Tibial nerve (tissue), 4 donors: ENCODE measurements at regions not wholly inside any gene's neighbourhood (a gene's known extent, or its start where the extent isn't known, plus 50 kb on each side); places are given as distances from the start of the nearest gene placed in this dataset.

Source experiments
- DNase-seq, 2 donors: peaks; one replicate each; pipeline ENCODE4 v3.0.0-alpha.2; 2019; ENCODE audit warnings: low spot score in 2 of 2
- H3K27ac ChIP-seq, 4 donors: fragments of 200-600 bp; sonication (generic) in 3 of 4; one replicate each; pipeline ENCODE4 v1.5.1; 2017 to 2019; ENCODE audit warnings: mild to moderate bottlenecking in 1 of 4
- H3K27me3 ChIP-seq, 2 donors: fragments of 200-600 bp; sonication (generic) in 1 of 2; one replicate each; pipeline versions ENCODE4 v1.5.1 to v1.6.0; 2017 to 2019
- H3K36me3 ChIP-seq, 3 donors: fragments of 200-600 bp; sonication (generic); one replicate each; pipeline ENCODE4 v1.5.1; 2018 to 2019
- H3K4me1 ChIP-seq, 4 donors: fragments of 200-600 bp; sonication (generic) in 3 of 4; one replicate each; pipeline ENCODE4 v1.5.1; 2017 to 2019
- H3K4me3 ChIP-seq, 4 donors: fragments of 200-600 bp; sonication (generic) in 3 of 4; one replicate each; pipeline ENCODE4 v1.5.1; 2017 to 2019; ENCODE audit warnings: mild to moderate bottlenecking in 1 of 4, moderate library complexity in 1 of 4
- H3K9me3 ChIP-seq, 4 donors: fragments of 200-600 bp; sonication (generic) in 3 of 4; one replicate each; pipeline ENCODE4 v1.5.1; 2017 to 2019
- CTCF ChIP-seq, 5 experiments: fragments of 200-600 bp in 3 of 5; fragments of 450-650 bp in 2 of 5; sonication (generic) in 3 of 5; IDR thresholded peaks; one replicate each; pipeline ENCODE4 v1.5.1; 2016 to 2019; ENCODE audit warnings: antibody characterized with exemption in 5 of 5, mild to moderate bottlenecking in 3 of 5, moderate library complexity in 2 of 5
- EP300 ChIP-seq, 2 donors: sonication (generic); formaldehyde crosslinking; IDR thresholded peaks; one replicate each; pipeline ENCODE4 v1.6.1; 2017; ENCODE audit warnings: antibody characterized with exemption in 2 of 2, mild to moderate bottlenecking in 1 of 2
- POLR2A ChIP-seq, 2 donors: fragments of 450-650 bp; IDR thresholded peaks; one replicate each; pipeline ENCODE4 v1.6.1; 2017; ENCODE audit warnings: antibody characterized with exemption in 2 of 2, mild to moderate bottlenecking in 2 of 2, moderate library complexity in 2 of 2
- WGBS, 2 donors: methylation state at CpG; one replicate each; pipeline ENCODE4 v1.1.5; 2018; 5-methylcytosine and 5-hydroxymethylcytosine counted together

DNA sequence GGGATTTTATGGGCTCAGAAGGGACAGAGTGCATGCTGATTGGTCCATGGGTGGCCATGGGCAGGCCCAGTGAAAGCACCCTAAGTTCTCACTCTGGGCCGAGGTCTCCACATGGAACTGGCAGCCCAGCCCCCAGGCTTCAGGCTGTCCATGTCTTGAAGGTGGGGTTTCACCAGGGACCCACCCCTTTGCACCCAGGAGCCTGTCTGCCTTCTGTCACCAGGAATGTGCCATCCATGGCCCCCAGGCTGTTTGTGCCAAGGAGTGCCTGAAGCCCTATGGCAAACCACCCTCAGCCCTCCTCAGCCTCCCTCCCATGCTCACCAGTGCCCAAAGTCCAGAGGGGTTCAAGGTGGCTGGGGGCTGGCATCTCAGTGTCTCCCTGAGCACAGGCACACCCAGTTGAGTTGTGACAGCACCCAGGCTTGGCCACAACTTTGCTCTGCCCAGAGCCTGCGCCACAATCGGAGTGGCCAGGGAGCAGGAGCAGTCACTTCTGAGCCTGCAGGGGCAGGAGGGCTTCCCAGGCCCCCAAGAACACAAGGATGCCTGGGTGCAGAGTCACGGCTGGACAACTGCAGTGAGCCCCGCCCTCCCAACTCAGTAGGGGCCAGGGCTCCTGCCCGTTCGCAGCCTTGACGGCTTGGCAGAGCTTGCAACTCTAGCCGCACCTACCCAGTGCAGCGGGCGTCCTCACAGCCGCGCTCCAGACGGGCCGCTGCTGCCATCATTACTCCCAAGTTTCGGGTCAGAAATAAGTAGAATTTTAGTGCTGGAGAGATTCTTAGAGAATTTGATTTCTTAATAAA, 185.3 kb upstream of the NUDT6 start:
- no peak overlapping the region for H3K4me3 ChIP-seq
- H3K27ac ChIP-seq, result no peak overlapping the region
- H3K4me1 ChIP-seq, result peaks cover 0 to 20% (median 0%) of the 10 kb centered on the region in 4 donors
- no peaks in the 10 kb centered on the region for H3K9me3 ChIP-seq
- no peaks in the 10 kb centered on the region for H3K27me3 ChIP-seq
- WGBS, 2 donors, result 96 to 97% methylated on average over 12 to 16 of the region's 16 CpGs
- DNase-seq, result no peak
- H3K36me3 ChIP-seq, result peaks cover 0 to 17% (median 0%) of the 10 kb centered on the region in 3 donors
- TF ChIP-seq EP300 (IDR thresholded peaks at IDR 0.05) (no peak), CTCF (IDR thresholded peaks at IDR 0.05) (no peak), POLR2A (IDR thresholded peaks at IDR 0.05) (no peak)

GRCh38 chr4:123109139-123109538, 186.7 kb upstream of the NUDT6 start:
- Histone ChIP-seq H3K4me1 (peaks cover 0 to 15% (median 0%) of the 10 kb centered on the region in 4 donors), H3K36me3 (peaks cover 0 to 24% (median 0%) of the 10 kb centered on the region in 3 donors), H3K9me3 (peaks cover 0 to 7% (median 0%) of the 10 kb centered on the region in 4 donors), H3K27me3 (no peaks in the 10 kb centered on the region), H3K27ac (peak overlapping the region in 1 of 4 donors; percentile 4), H3K4me3 (no peak overlapping the region)
- 91 to 92% methylated on average over 2 of the region's 2 CpGs for WGBS, 2 donors
- TF ChIP-seq CTCF (IDR thresholded peaks at IDR 0.05), result no peak
- no peak for TF ChIP-seq POLR2A (IDR thresholded peaks at IDR 0.05)
- no peak for TF ChIP-seq EP300 (IDR thresholded peaks at IDR 0.05)
- no peak for DNase-seq

GRCh38 chr4:123110147-123110546, 187.8 kb upstream of the NUDT6 start:
- Histone ChIP-seq H3K4me1 (peaks cover 0 to 5% (median 0%) of the 10 kb centered on the region in 4 donors), H3K36me3 (peaks cover 0 to 34% (median 0%) of the 10 kb centered on the region in 3 donors), H3K27ac (peak overlapping the region in 1 of 4 donors; percentile 48), H3K9me3 (peaks cover 0 to 15% (median 0%) of the 10 kb centered on the region in 4 donors), H3K4me3 (no peak overlapping the region), H3K27me3 (no peaks in the 10 kb centered on the region)
- WGBS, 2 donors, result 45 to 50% methylated on average over 1 of the region's 1 CpG
- TF ChIP-seq POLR2A (IDR thresholded peaks at IDR 0.05) (no peak), EP300 (IDR thresholded peaks at IDR 0.05) (peak; percentile 17 to 74), CTCF (IDR thresholded peaks at IDR 0.05) (no peak)
- no peak for DNase-seq

DNA sequence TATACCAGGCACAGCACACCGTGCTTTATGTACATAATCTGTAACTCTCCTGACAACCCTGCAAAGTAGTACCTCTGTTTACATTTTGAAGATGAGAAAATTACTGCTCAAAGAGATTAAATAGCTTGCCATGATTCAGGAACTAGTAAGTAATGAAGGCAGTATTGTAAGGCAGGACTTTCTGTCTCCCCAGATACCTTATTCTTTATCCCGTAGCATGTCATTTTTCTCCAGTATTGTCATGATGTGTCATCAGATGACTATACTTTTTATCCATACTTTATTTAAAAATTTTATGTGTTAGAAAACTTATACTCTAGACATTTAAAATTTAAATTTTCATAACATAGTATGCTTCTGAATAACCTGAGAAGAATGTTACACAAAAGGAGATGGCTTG, 188.3 kb upstream of the NUDT6 start:
- peak overlapping the region in 1 of 4 donors; percentile 48 for H3K27ac ChIP-seq
- H3K27me3 ChIP-seq, result no peaks in the 10 kb centered on the region
- H3K36me3 ChIP-seq, result peaks cover 0 to 37% (median 0%) of the 10 kb centered on the region in 3 donors
- H3K9me3 ChIP-seq, result peaks cover 0 to 19% (median 0%) of the 10 kb centered on the region in 4 donors
- H3K4me3 ChIP-seq, result no peak overlapping the region
- no peak for DNase-seq
- WGBS, 2 donors, result 88 to 93% methylated on average over 2 of the region's 2 CpGs
- TF ChIP-seq CTCF (IDR thresholded peaks at IDR 0.05), result no peak
- TF ChIP-seq EP300 (IDR thresholded peaks at IDR 0.05), result no peak
- no peak for TF ChIP-seq POLR2A (IDR thresholded peaks at IDR 0.05)
- peaks cover 0 to 5% (median 0%) of the 10 kb centered on the region in 4 donors for H3K4me1 ChIP-seq

DNA sequence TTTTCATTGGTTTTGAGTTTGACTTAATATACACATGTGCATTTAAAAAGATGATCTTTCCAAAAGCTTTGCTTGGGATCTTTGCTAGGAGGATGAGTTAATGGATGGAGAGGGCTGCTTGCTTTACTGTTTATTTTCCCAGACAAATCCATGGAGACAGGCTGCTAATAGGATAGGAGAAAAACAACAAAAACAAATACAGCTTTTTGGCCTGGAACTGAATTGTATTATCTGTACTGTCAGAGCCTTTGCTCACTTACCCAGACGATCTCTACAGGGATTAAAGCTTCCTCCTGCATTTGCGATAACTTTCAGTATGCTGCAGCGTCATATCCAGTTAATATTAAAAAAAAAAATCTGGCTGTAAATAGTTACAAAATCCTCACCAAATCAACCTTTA, 190.8 kb upstream of the NUDT6 start:
- TF ChIP-seq CTCF (IDR thresholded peaks at IDR 0.05) (no peak), POLR2A (IDR thresholded peaks at IDR 0.05) (no peak), EP300 (IDR thresholded peaks at IDR 0.05) (no peak)
- H3K27ac ChIP-seq, result no peak overlapping the region
- H3K9me3 ChIP-seq, result peaks cover 0 to 19% (median 0%) of the 10 kb centered on the region in 4 donors
- DNase-seq, result no peak
- H3K4me1 ChIP-seq, result peaks cover 0 to 14% (median 3%) of the 10 kb centered on the region in 4 donors
- H3K27me3 ChIP-seq, result no peaks in the 10 kb centered on the region
- WGBS, 2 donors, result 65 to 77% methylated on average over 3 of the region's 3 CpGs
- peaks cover 0 to 19% (median 0%) of the 10 kb centered on the region in 3 donors for H3K36me3 ChIP-seq
- no peak overlapping the region for H3K4me3 ChIP-seq
